HEK293 (cell line): ENCODE measurements at regions not wholly inside any gene's neighbourhood (a gene's known extent, or its start where the extent isn't known, plus 50 kb on each side); places are given as distances from the start of the nearest gene placed in this dataset.

Source experiments
- CTCF ChIA-PET: fragments of 350-600 bp; formaldehyde crosslinking; extraction: SDS; loops from one replicate; lab custom pipeline; 2021; ENCODE audit warnings: antibody characterized with exemption; lab: Yijun Ruan, JAX
- POLR2A ChIA-PET: fragments of 300-600 bp; formaldehyde crosslinking; extraction: SDS; loops from one replicate; lab custom pipeline; 2020; ENCODE audit warnings: antibody characterized with exemption, inconsistent platforms; lab: Yijun Ruan, JAX
- H3K27ac ChIP-seq: fragments of 200-500 bp; sonication (Bioruptor generic); 2 replicates; pipeline ENCODE4 v1.5.1; 2014; ENCODE audit warnings: low read depth, low read length, control low read depth, inconsistent platforms; ENCODE audit errors: extremely low read depth
- H3K36me3 ChIP-seq, 2 experiments: fragments of 200-500 bp in 1 of 2; sonication (Bioruptor generic) in 1 of 2; 1 replicate in 1 of 2; 2 replicates in 1 of 2; pipeline ENCODE4 v1.5.1; 2014 to 2017; ENCODE audit warnings: inconsistent platforms in 2 of 2, low read length in 2 of 2; ENCODE audit not compliant: control insufficient read depth in 2 of 2, insufficient read depth in 1 of 2
- H3K4me1 ChIP-seq: fragments of 200-500 bp; sonication (Bioruptor generic); 2 replicates; pipeline ENCODE4 v1.5.1; 2014; ENCODE audit warnings: mild to moderate bottlenecking, low read length, inconsistent platforms; ENCODE audit not compliant: control insufficient read depth, insufficient read depth
- H3K4me3 ChIP-seq: 2 replicates; pipeline ENCODE4 v1.5.1; 2011; ENCODE audit warnings: low read depth, mild to moderate bottlenecking, control low read depth, low read length, moderate library complexity
- H3K9me3 ChIP-seq: fragments of 200-500 bp; sonication (Bioruptor generic); 2 replicates; pipeline ENCODE4 v1.5.1; 2014; ENCODE audit warnings: low read depth, low read length, inconsistent platforms; ENCODE audit not compliant: control insufficient read depth, insufficient read depth
- EGR2 ChIP-seq: fragments of 450-650 bp; formaldehyde crosslinking; IDR thresholded peaks from 2 replicates; pipeline ENCODE4 v1.5.1; 2016; ENCODE audit warnings: low read depth, missing biosample characterization, missing genetic modification characterization
- HOXC10 ChIP-seq: sonication (generic); formaldehyde crosslinking; IDR thresholded peaks from 2 replicates; pipeline ENCODE4 v1.8.1; 2023; ENCODE audit warnings: mild to moderate bottlenecking, missing genetic modification reagents
- KLF7 ChIP-seq: fragments of 450-650 bp; formaldehyde crosslinking; IDR thresholded peaks from 2 replicates; pipeline ENCODE4 v1.5.1; 2016; ENCODE audit warnings: missing biosample characterization, missing genetic modification characterization, borderline replicate concordance
- KLF9 ChIP-seq: fragments of 450-650 bp; formaldehyde crosslinking; IDR thresholded peaks from 2 replicates; pipeline ENCODE4 v1.5.1; 2016; ENCODE audit warnings: missing biosample characterization, missing genetic modification characterization, low read depth
- SETDB1 ChIP-seq: IDR thresholded peaks from one replicate; pipeline ENCODE4 v1.6.1; 2017; ENCODE audit warnings: mild to moderate bottlenecking, low read length, moderate library complexity, mixed read lengths; ENCODE audit not compliant: insufficient read length
- ZBTB17 ChIP-seq: fragments of 450-650 bp; formaldehyde crosslinking; IDR thresholded peaks from 2 replicates; pipeline ENCODE4 v1.5.1; 2016; ENCODE audit warnings: missing biosample characterization, missing genetic modification characterization
- ZBTB48 ChIP-seq: fragments of 450-650 bp; formaldehyde crosslinking; IDR thresholded peaks from 2 replicates; pipeline ENCODE4 v1.5.1; 2016; ENCODE audit warnings: missing biosample characterization, missing genetic modification characterization
- ZBTB8A ChIP-seq: fragments of 450-650 bp; formaldehyde crosslinking; IDR thresholded peaks from 2 replicates; pipeline ENCODE4 v1.5.1; 2016; ENCODE audit warnings: missing biosample characterization, missing genetic modification characterization
- ZNF114 ChIP-seq: fragments of 450-650 bp; formaldehyde crosslinking; IDR thresholded peaks from 2 replicates; pipeline ENCODE4 v1.5.0; 2017; ENCODE audit warnings: missing biosample characterization, missing genetic modification characterization
- ZNF157 ChIP-seq: fragments of 450-650 bp; formaldehyde crosslinking; IDR thresholded peaks from 2 replicates; pipeline ENCODE4 v1.5.1; 2016; ENCODE audit warnings: missing biosample characterization, missing genetic modification characterization
- ZNF341 ChIP-seq: fragments of 450-650 bp; formaldehyde crosslinking; IDR thresholded peaks from 2 replicates; pipeline ENCODE4; 2016; ENCODE audit warnings: low read depth, missing biosample characterization, missing genetic modification characterization
- ZNF423 ChIP-seq: fragments of 450-650 bp; formaldehyde crosslinking; IDR thresholded peaks from 2 replicates; pipeline ENCODE4 v1.5.1; 2016; ENCODE audit warnings: missing biosample characterization, missing genetic modification characterization
- ZNF560 ChIP-seq: fragments of 450-650 bp; formaldehyde crosslinking; IDR thresholded peaks from 2 replicates; pipeline ENCODE4 v1.5.1; 2017; ENCODE audit warnings: missing biosample characterization, missing genetic modification characterization, borderline replicate concordance
- ZNF561 ChIP-seq: fragments of 450-650 bp; IDR thresholded peaks from 2 replicates; pipeline ENCODE4 v1.5.1; 2018; ENCODE audit warnings: missing biosample characterization, missing genetic modification characterization, borderline replicate concordance
- ZNF596 ChIP-seq: fragments of 450-650 bp; IDR thresholded peaks from 2 replicates; pipeline ENCODE4 v1.5.0; 2018; ENCODE audit warnings: missing biosample characterization, mild to moderate bottlenecking, missing genetic modification characterization, moderate library complexity
- ZNF626 ChIP-seq: fragments of 450-650 bp; sonication (Bioruptor Pico); formaldehyde crosslinking; IDR thresholded peaks from 2 replicates; pipeline ENCODE4 v1.5.1; 2018; ENCODE audit warnings: missing biosample characterization, missing genetic modification characterization, inconsistent platforms
- ZNF658 ChIP-seq: fragments of 450-650 bp; formaldehyde crosslinking; IDR thresholded peaks from 2 replicates; pipeline ENCODE4; 2016; ENCODE audit warnings: missing biosample characterization, missing genetic modification characterization
- ZNF701 ChIP-seq: fragments of 450-650 bp; formaldehyde crosslinking; IDR thresholded peaks from 2 replicates; pipeline ENCODE4 v1.5.1; 2016; ENCODE audit warnings: missing biosample characterization, missing genetic modification characterization
- ZNF777 ChIP-seq: fragments of 450-650 bp; formaldehyde crosslinking; IDR thresholded peaks from 2 replicates; pipeline ENCODE4 v1.5.1; 2017; ENCODE audit warnings: missing biosample characterization, missing genetic modification characterization, borderline replicate concordance
- ZSCAN30 ChIP-seq: fragments of 450-650 bp; IDR thresholded peaks from 2 replicates; pipeline ENCODE4 v1.5.1; 2018; ENCODE audit warnings: missing biosample characterization, mild to moderate bottlenecking, missing genetic modification characterization, moderate library complexity
- TF ChIP-seq, protein P1 (sequence below): fragments of 450-650 bp; formaldehyde crosslinking; IDR thresholded peaks from 2 replicates; pipeline ENCODE4 v1.5.1; 2016; ENCODE audit warnings: missing biosample characterization, missing genetic modification characterization, low read depth
- TF ChIP-seq, protein P2 (sequence below): fragments of 450-650 bp; formaldehyde crosslinking; IDR thresholded peaks from 2 replicates; pipeline ENCODE4 v1.5.1; 2016; ENCODE audit warnings: missing biosample characterization, missing genetic modification characterization
- TF ChIP-seq, protein P3 (sequence below): fragments of 450-650 bp; formaldehyde crosslinking; conservative IDR thresholded peaks from 2 replicates; pipeline ENCODE4 v1.5.1; 2016; ENCODE audit warnings: low read depth, missing biosample characterization, missing genetic modification characterization
- TF ChIP-seq, protein P4 (sequence below): fragments of 450-650 bp; formaldehyde crosslinking; IDR thresholded peaks from 2 replicates; pipeline ENCODE4 v1.5.0; 2017; ENCODE audit warnings: missing biosample characterization, missing genetic modification characterization, borderline replicate concordance
- TF ChIP-seq, protein P5 (sequence below): fragments of 450-650 bp; formaldehyde crosslinking; IDR thresholded peaks from 2 replicates; pipeline ENCODE4 v1.5.1; 2017; ENCODE audit warnings: missing biosample characterization, mild to moderate bottlenecking, missing genetic modification characterization, moderate library complexity

DNA sequence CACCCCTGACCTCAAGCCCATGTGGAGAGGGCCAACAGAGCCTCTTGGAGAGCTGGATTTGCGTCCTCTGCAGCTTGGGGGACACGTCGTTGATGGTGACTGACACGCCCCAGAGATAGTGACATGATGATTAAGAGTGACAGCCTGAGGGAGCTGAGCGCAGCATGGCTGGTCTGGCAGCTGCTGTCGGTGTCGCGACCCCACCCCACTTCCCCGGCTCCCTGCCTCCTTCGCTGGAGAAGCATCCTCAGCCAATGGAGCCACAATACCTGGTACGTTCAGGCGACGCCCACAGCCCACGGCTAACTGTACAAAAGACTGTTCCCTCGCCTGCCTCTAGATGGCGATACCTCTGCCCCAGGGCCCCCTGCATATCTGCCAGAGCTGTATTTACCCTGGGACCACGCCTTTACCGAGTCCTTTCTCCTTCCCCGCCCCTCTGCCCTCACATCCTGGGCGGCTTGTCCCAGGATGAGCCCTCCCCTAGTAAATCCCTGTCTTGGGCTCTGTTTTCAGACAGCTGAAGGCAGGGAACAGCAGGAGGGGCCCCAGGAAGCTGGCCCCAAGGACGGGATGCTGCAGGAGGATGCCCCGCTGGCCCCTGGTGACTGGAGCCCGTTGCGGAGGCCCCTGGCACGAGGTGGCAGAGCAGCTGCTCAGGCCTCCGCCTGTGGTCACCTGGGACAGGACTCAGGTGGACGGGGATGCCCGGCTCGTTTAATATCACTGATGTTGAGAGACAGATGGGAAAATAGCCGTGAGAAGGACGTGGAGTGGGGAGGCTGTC, 90.6 kb downstream of the RPS6KA4 start (continued):
- TF ChIP-seq, protein P1, sequence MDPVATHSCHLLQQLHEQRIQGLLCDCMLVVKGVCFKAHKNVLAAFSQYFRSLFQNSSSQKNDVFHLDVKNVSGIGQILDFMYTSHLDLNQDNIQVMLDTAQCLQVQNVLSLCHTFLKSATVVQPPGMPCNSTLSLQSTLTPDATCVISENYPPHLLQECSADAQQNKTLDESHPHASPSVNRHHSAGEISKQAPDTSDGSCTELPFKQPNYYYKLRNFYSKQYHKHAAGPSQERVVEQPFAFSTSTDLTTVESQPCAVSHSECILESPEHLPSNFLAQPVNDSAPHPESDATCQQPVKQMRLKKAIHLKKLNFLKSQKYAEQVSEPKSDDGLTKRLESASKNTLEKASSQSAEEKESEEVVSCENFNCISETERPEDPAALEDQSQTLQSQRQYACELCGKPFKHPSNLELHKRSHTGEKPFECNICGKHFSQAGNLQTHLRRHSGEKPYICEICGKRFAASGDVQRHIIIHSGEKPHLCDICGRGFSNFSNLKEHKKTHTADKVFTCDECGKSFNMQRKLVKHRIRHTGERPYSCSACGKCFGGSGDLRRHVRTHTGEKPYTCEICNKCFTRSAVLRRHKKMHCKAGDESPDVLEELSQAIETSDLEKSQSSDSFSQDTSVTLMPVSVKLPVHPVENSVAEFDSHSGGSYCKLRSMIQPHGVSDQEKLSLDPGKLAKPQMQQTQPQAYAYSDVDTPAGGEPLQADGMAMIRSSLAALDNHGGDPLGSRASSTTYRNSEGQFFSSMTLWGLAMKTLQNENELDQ: no peak
- no peak for TF ChIP-seq SETDB1
- 0 out of 2 replicates have a peak, but pooled peaks have one; percentile 14 for TF ChIP-seq ZBTB48 (tag by site-specific recombination)
- no peak for TF ChIP-seq ZNF423 (tag by site-specific recombination)
- TF ChIP-seq EGR2 (tag by site-specific recombination): no peak
- TF ChIP-seq ZNF561 (tag by site-specific recombination): no peak
- TF ChIP-seq KLF9 (tag by site-specific recombination): peak; percentile 77

DNA sequence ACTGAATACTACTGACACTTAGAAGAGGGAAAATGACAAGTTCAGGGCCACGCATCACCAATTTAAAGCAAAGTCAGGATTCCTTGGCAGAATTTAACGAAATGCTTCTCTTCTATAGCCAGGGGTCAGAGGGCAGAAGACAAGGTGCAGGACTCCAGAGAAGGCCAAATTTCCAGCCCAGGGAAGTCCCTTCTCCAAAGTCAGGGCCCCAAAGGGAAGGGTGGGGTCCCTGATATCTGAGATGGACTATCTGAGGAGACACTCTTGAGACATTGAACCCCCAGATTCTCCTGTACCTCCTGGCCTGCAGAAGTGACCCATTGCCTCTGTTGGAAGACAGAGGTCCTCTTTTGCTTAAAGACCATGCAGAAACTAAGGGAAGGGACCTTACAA, 91.2 kb downstream of the RPS6KA4 start:
- TF ChIP-seq ZSCAN30 (tag by site-specific recombination) (no peak), ZNF341 (tag by site-specific recombination) (no peak), ZNF777 (tag by site-specific recombination) (no peak), HOXC10 (CRISPR knock-in tag) (no peak), ZBTB17 (tag by site-specific recombination) (no peak), ZNF596 (tag by site-specific recombination) (no peak), ZNF560 (tag by site-specific recombination) (no peak), KLF7 (tag by site-specific recombination) (no peak), ZNF701 (no peak), ZNF626 (tag by site-specific recombination) (no peak), ZNF157 (no peak), ZNF114 (tag by site-specific recombination) (no peak), ZNF658 (tag by site-specific recombination) (no peak), ZBTB8A (tag by site-specific recombination) (no peak)
- TF ChIP-seq, protein P2, sequence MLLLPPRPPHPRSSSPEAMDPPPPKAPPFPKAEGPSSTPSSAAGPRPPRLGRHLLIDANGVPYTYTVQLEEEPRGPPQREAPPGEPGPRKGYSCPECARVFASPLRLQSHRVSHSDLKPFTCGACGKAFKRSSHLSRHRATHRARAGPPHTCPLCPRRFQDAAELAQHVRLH (tag by site-specific recombination): no peak
- TF ChIP-seq, protein P3, sequence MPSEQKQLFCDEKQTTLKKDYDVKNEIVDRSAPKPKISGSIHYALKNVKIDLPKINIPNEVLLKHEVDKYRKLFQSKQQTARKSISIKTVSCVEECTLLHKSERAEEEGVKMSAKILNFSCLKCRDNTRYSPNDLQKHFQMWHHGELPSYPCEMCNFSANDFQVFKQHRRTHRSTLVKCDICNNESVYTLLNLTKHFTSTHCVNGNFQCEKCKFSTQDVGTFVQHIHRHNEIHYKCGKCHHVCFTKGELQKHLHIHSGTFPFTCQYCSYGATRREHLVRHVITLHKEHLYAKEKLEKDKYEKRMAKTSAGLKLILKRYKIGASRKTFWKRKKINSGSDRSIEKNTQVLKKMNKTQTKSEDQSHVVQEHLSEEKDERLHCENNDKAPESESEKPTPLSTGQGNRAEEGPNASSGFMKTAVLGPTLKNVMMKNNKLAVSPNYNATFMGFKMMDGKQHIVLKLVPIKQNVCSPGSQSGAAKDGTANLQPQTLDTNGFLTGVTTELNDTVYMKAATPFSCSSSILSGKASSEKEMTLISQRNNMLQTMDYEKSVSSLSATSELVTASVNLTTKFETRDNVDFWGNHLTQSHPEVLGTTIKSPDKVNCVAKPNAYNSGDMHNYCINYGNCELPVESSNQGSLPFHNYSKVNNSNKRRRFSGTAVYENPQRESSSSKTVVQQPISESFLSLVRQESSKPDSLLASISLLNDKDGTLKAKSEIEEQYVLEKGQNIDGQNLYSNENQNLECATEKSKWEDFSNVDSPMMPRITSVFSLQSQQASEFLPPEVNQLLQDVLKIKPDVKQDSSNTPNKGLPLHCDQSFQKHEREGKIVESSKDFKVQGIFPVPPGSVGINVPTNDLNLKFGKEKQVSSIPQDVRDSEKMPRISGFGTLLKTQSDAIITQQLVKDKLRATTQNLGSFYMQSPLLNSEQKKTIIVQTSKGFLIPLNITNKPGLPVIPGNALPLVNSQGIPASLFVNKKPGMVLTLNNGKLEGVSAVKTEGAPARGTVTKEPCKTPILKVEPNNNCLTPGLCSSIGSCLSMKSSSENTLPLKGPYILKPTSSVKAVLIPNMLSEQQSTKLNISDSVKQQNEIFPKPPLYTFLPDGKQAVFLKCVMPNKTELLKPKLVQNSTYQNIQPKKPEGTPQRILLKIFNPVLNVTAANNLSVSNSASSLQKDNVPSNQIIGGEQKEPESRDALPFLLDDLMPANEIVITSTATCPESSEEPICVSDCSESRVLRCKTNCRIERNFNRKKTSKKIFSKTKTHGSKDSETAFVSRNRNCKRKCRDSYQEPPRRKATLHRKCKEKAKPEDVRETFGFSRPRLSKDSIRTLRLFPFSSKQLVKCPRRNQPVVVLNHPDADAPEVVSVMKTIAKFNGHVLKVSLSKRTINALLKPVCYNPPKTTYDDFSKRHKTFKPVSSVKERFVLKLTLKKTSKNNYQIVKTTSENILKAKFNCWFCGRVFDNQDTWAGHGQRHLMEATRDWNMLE (tag by site-specific recombination): no peak
- TF ChIP-seq, protein P4, sequence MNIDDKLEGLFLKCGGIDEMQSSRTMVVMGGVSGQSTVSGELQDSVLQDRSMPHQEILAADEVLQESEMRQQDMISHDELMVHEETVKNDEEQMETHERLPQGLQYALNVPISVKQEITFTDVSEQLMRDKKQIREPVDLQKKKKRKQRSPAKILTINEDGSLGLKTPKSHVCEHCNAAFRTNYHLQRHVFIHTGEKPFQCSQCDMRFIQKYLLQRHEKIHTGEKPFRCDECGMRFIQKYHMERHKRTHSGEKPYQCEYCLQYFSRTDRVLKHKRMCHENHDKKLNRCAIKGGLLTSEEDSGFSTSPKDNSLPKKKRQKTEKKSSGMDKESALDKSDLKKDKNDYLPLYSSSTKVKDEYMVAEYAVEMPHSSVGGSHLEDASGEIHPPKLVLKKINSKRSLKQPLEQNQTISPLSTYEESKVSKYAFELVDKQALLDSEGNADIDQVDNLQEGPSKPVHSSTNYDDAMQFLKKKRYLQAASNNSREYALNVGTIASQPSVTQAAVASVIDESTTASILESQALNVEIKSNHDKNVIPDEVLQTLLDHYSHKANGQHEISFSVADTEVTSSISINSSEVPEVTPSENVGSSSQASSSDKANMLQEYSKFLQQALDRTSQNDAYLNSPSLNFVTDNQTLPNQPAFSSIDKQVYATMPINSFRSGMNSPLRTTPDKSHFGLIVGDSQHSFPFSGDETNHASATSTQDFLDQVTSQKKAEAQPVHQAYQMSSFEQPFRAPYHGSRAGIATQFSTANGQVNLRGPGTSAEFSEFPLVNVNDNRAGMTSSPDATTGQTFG (tag by site-specific recombination): no peak
- TF ChIP-seq, protein P5, sequence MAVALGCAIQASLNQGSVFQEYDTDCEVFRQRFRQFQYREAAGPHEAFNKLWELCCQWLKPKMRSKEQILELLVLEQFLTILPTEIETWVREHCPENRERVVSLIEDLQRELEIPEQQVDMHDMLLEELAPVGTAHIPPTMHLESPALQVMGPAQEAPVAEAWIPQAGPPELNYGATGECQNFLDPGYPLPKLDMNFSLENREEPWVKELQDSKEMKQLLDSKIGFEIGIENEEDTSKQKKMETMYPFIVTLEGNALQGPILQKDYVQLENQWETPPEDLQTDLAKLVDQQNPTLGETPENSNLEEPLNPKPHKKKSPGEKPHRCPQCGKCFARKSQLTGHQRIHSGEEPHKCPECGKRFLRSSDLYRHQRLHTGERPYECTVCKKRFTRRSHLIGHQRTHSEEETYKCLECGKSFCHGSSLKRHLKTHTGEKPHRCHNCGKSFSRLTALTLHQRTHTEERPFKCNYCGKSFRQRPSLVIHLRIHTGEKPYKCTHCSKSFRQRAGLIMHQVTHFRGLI (tag by site-specific recombination): no peak
- Histone ChIP-seq H3K27ac (no peak overlapping the region), H3K4me3 (no peak overlapping the region), H3K9me3 (no peaks in the 10 kb centered on the region), H3K36me3 (no peaks in the 10 kb centered on the region), H3K4me1 (peaks cover 3% of the 10 kb centered on the region; the same call in 1 of the 2 replicates)
- POLR2A ChIA-PET: interaction anchor here (1.2 to 1.6 kb wide), 4 partner anchors 108 to 329 kb away, joined by 3 to 4 read pairs (median 3); no protein-coding TSS in a partner anchor
- CTCF ChIA-PET: interaction anchor here (0.6 to 4.4 kb wide), 42 partner anchors 8 to 1510 kb away, joined by 3 to 81 read pairs (median 6); partner anchors contain the start of gene RPS6KA4
